Endothelial cell of umbilical vein (primary cell): ENCODE measurements at regions not wholly inside any gene's neighbourhood (a gene's known extent, or its start where the extent isn't known, plus 50 kb on each side); places are given as distances from the start of the nearest gene placed in this dataset.

Experiments used
- BruUV-seq: library from RNA; stranded (reverse); fragments of 400-500 nt; replicated peaks from 2 replicates; lab custom pipeline; 2021; lab: Mats Ljungman, UMichigan
- CTCF ChIA-PET: fragments of 300-600, 350-600 bp; sonication (Branson Sonifier 250); formaldehyde crosslinking; loops from one replicate; lab custom pipeline; 2021; ENCODE audit warnings: antibody characterized with exemption, inconsistent platforms; lab: Charles Lee
- POLR2A ChIA-PET: fragments of 300-600, 350-600 bp; sonication (Branson Sonifier 250); formaldehyde crosslinking; loops from one replicate; lab custom pipeline; 2021; ENCODE audit warnings: antibody characterized with exemption, inconsistent platforms; lab: Charles Lee
- DNase-seq: peaks from one replicate; pipeline ENCODE4 v3.0.0-alpha.2; 2011; ENCODE audit warnings: low read depth, low spot score
- FAIRE-seq: peaks from 2 replicates; lab custom pipeline; 2011; peaks lifted over from hg19 to GRCh38; lab: Jason Lieb, UNC
- H2AFZ ChIP-seq: 2 replicates; pipeline ENCODE4 v1.6.0; 2012; ENCODE audit warnings: low read depth, low read length, control low read depth, inconsistent platforms
- H3K27ac ChIP-seq: 2 replicates; pipeline ENCODE4 v1.5.1; 2011; ENCODE audit warnings: low read depth, mild to moderate bottlenecking, control low read depth, low read length, moderate library complexity; ENCODE audit not compliant: insufficient read depth
- H3K27me3 ChIP-seq, 2 experiments: 2 replicates each; pipeline versions ENCODE4 v1.6.0 to v1.6.1; 2011; ENCODE audit warnings: low read length in 2 of 2, mixed read lengths in 1 of 2; ENCODE audit not compliant: control insufficient read depth in 2 of 2, insufficient read depth in 2 of 2
- H3K36me3 ChIP-seq, 2 experiments: 2 replicates in 1 of 2; 3 replicates in 1 of 2; pipeline ENCODE4 v1.5.1; 2011; ENCODE audit warnings: low read length in 2 of 2, mild to moderate bottlenecking in 1 of 2, moderate library complexity in 1 of 2; ENCODE audit not compliant: control insufficient read depth in 2 of 2, insufficient read depth in 2 of 2; ENCODE audit errors: extremely low read depth in 1 of 2
- H3K4me1 ChIP-seq: 3 replicates; pipeline ENCODE4 v1.5.1; 2011; ENCODE audit warnings: mild to moderate bottlenecking, low read length; ENCODE audit not compliant: control insufficient read depth, insufficient read depth; ENCODE audit errors: extremely low read depth
- H3K4me2 ChIP-seq: 2 replicates; pipeline ENCODE4 v1.6.1; 2011; ENCODE audit warnings: low read length, control low read depth, mixed read lengths; ENCODE audit not compliant: insufficient read depth
- H3K4me3 ChIP-seq, 3 experiments: fragments of 200-600 bp in 1 of 3; sonication (generic), shearing (Covaris generic) in 1 of 3; replicated peaks in 1 of 3; 2 replicates each; pipeline ENCODE4 v1.5.1; 2011 to 2016; ENCODE audit warnings: control low read depth in 3 of 3, low read length in 3 of 3, mild to moderate bottlenecking in 2 of 3, inconsistent platforms in 1 of 3, low read depth in 1 of 3, moderate library complexity in 1 of 3; ENCODE audit not compliant: insufficient read depth in 1 of 3
- H3K79me2 ChIP-seq: 2 replicates; pipeline ENCODE4 v1.6.0; 2012; ENCODE audit warnings: low read length, inconsistent platforms; ENCODE audit not compliant: control insufficient read depth, insufficient read depth
- H3K9ac ChIP-seq: replicated peaks from 2 replicates; pipeline ENCODE3; 2011; ENCODE audit warnings: low read length, control low read depth; ENCODE audit not compliant: insufficient read depth; ENCODE audit errors: extremely low read depth
- H3K9me1 ChIP-seq: replicated peaks from 3 replicates; pipeline ENCODE4 v1.6.0; 2011; ENCODE audit warnings: mild to moderate bottlenecking, low read length; ENCODE audit not compliant: control insufficient read depth, insufficient read depth; ENCODE audit errors: extremely low read depth
- H3K9me3 ChIP-seq: replicated peaks from 2 replicates; pipeline ENCODE4 v1.5.1; 2012; ENCODE audit warnings: low read length, inconsistent platforms; ENCODE audit not compliant: control insufficient read depth, insufficient read depth
- H4K20me1 ChIP-seq: replicated peaks from 2 replicates; pipeline ENCODE3; 2011; ENCODE audit warnings: mild to moderate bottlenecking, low read length; ENCODE audit not compliant: control insufficient read depth, insufficient read depth; ENCODE audit errors: extremely low read depth
- EZH2 ChIP-seq: IDR thresholded peaks from 2 replicates; pipeline ENCODE4 v1.6.1; 2012; ENCODE audit warnings: borderline replicate concordance, low read depth, mild to moderate bottlenecking, moderate library complexity, low read length, inconsistent platforms; ENCODE audit not compliant: severe bottlenecking
- GATA2 ChIP-seq: IDR thresholded peaks from 2 replicates; pipeline ENCODE4 v1.7.0; 2011; ENCODE audit warnings: low read depth, mild to moderate bottlenecking, moderate library complexity, mixed read lengths, low read length; ENCODE audit not compliant: insufficient read length, insufficient read depth
- JUN ChIP-seq: IDR thresholded peaks from 2 replicates; pipeline ENCODE4 v1.6.1; 2011; ENCODE audit warnings: borderline replicate concordance, low read depth; ENCODE audit not compliant: insufficient read length, insufficient read depth
- MYC ChIP-seq: IDR thresholded peaks from one replicate; pipeline ENCODE4 v1.6.1; 2011; ENCODE audit warnings: mild to moderate bottlenecking, low read depth, low read length
- POLR2A ChIP-seq: IDR thresholded peaks from 2 replicates; pipeline ENCODE4 v1.6.1; 2012; ENCODE audit warnings: low read depth, mild to moderate bottlenecking, control low read depth, low read length
- POLR2AphosphoS5 ChIP-seq: IDR thresholded peaks from 2 replicates; pipeline ENCODE4 v1.6.1; 2012; ENCODE audit warnings: low read depth, mild to moderate bottlenecking, control low read depth, low read length, moderate library complexity; ENCODE audit not compliant: insufficient read depth
- dilution Hi-C: fragments of 300-500 bp; cut with MboI; formaldehyde crosslinking; loops from one replicate; pipeline ENCODE4 v1.15.0; 2019; ENCODE audit warnings: low sequenced_read_pairs; ENCODE audit not compliant: extremely low pct_ligation_motif_present
- intact Hi-C: fragments of 100-400 bp; cut with micrococcal nuclease; formaldehyde crosslinking; loops from one replicate; pipeline ENCODE4 v1.10.0; 2022
- TF ChIP-seq, protein P1 (sequence below), 2 donors: IDR thresholded peaks; 1 replicate in 1 of 2; 2 replicates in 1 of 2; pipeline ENCODE4 v1.5.1; 2011; ENCODE audit warnings: low read length in 2 of 2, mild to moderate bottlenecking in 2 of 2, moderate library complexity in 2 of 2, control low read depth in 1 of 2, inconsistent platforms in 1 of 2, low read depth in 1 of 2; ENCODE audit not compliant: insufficient read depth in 1 of 2; ENCODE audit errors: extremely low read depth in 1 of 2
- TF ChIP-seq, protein P2 (sequence below): IDR thresholded peaks from 2 replicates; pipeline ENCODE4 v1.6.1; 2011; ENCODE audit not compliant: insufficient read depth, insufficient read length

DNA sequence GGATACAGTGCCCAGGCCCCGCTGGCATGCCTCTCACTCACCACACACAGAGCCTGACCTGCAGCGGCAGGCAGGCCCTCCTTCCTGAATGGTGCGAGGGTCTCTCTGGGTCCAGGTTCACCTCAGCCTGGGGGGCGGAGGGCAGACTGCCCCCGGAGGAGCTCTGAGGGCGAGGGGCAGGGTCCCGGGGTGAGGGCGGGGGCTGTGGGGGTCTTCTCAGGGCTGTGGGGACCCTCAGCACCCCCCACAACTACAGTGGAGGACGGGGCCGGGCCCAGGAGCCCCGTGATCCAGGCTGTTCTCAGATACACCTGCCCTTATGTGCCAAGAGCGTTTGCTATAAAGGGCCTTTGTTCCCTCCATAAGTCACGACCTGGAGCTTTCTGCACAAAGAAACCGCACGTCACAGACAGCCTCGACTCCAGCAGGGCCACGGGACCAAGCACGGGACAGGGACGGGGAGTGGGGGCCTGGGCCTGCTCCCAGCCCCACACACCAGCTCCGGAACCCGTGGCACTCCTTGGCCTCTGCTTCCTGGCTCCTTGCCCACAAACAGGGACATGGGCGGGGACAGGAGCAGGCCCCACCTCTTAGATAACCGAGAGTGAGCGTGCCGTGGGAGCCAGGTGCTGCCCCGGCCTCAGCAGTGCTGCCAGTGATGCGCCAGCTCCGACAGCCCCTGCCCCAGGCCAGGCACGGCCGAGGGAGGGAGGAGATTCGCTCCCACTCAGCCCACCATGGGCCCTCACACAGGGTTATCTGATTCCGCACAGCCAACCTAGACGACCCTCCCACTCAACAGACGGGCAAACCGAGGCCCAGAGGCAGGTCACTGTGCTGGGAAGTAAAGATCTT, 101.9 kb downstream of the RFLNA start:
- no peaks in the 10 kb centered on the region for H3K9me3 ChIP-seq
- H3K4me3 ChIP-seq, result no peak overlapping the region
- H4K20me1 ChIP-seq, result no peaks in the 10 kb centered on the region
- no peak overlapping the region for H3K4me2 ChIP-seq
- H3K36me3 ChIP-seq, result peaks cover 0 to 7% of the 10 kb centered on the region in 2 experiments
- no peaks in the 10 kb centered on the region for H3K9me1 ChIP-seq
- no TSS peak for BruUV-seq
- FAIRE-seq (no peak), DNase-seq (peak; percentile 13)
- TF ChIP-seq EZH2 (no peak), JUN (no peak), POLR2AphosphoS5 (no peak), MYC (no peak), POLR2A (no peak), GATA2 (no peak)
- TF ChIP-seq, protein P1, sequence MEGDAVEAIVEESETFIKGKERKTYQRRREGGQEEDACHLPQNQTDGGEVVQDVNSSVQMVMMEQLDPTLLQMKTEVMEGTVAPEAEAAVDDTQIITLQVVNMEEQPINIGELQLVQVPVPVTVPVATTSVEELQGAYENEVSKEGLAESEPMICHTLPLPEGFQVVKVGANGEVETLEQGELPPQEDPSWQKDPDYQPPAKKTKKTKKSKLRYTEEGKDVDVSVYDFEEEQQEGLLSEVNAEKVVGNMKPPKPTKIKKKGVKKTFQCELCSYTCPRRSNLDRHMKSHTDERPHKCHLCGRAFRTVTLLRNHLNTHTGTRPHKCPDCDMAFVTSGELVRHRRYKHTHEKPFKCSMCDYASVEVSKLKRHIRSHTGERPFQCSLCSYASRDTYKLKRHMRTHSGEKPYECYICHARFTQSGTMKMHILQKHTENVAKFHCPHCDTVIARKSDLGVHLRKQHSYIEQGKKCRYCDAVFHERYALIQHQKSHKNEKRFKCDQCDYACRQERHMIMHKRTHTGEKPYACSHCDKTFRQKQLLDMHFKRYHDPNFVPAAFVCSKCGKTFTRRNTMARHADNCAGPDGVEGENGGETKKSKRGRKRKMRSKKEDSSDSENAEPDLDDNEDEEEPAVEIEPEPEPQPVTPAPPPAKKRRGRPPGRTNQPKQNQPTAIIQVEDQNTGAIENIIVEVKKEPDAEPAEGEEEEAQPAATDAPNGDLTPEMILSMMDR (IDR thresholded peaks at IDR 0.05; ENCODE audit: extremely low read depth in 1 of 2, insufficient read depth in 1 of 2, low read depth in 1 of 2, low read length in 2 of 2), result no peak
- TF ChIP-seq, protein P2, sequence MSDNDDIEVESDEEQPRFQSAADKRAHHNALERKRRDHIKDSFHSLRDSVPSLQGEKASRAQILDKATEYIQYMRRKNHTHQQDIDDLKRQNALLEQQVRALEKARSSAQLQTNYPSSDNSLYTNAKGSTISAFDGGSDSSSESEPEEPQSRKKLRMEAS, result no peak
- H3K79me2 ChIP-seq, result no peaks in the 10 kb centered on the region
- H3K27ac ChIP-seq, result no peak overlapping the region
- intact Hi-C loops (no loop called here), dilution Hi-C loops (no loop called here)
- peaks cover 25% of the 10 kb centered on the region for H3K4me1 ChIP-seq
- ChIA-PET CTCF (interaction anchor here (1.2 kb wide), 1 partner anchor 16 kb away, joined by 5 read pairs; no protein-coding TSS in a partner anchor), POLR2A (no interaction called here)
- H3K9ac ChIP-seq, result no peak overlapping the region
- H3K27me3 ChIP-seq, result no peaks in the 10 kb centered on the region
- H2AFZ ChIP-seq, result no peak overlapping the region
